GM12892 (cell line): ENCODE measurements at regions not wholly inside any gene's neighbourhood (a gene's known extent, or its start where the extent isn't known, plus 50 kb on each side); places are given as distances from the start of the nearest gene placed in this dataset.

Source experiments
- POLR2A ChIP-seq: IDR thresholded peaks from 2 replicates; pipeline ENCODE4 v1.6.1; 2011; ENCODE audit warnings: low read depth, low read length, control low read depth
- POLR2AphosphoS5 ChIP-seq: IDR thresholded peaks from 2 replicates; pipeline ENCODE4 v1.6.1; 2011; ENCODE audit warnings: low read depth, low read length, control low read depth

DNA sequence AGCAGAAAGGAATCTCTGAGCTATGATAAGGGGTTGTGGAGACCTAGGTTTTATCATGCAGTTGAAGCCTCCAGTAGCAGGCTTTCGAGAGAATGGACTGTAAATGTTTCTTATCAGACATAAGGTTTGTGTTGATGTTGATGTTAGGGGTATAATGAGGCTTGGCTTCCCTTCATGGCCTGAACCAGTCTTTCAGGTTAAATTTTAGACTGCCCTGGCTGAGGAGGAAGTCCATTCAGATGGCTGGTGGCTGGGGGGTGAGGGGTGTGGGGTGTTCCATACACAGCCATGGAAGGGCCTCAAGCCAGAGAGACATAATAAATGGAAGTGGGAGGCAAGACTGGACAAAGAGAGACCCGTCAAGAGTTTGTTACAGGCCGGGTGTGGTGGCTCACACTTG is 65.1 kb downstream of the IRF2BPL start:
- no peak for TF ChIP-seq POLR2A
- TF ChIP-seq POLR2AphosphoS5: no peak
